Transverse colon (tissue), 3 donors: ENCODE measurements at regions not wholly inside any gene's neighbourhood (a gene's known extent, or its start where the extent isn't known, plus 50 kb on each side); places are given as distances from the start of the nearest gene placed in this dataset.

ENCODE experiments used
- CTCF ChIP-seq, 5 experiments: fragments of 200-600 bp in 3 of 5; fragments of 450-650 bp in 2 of 5; sonication (generic) in 3 of 5; IDR thresholded peaks; 1 replicate in 2 of 5; 2 replicates in 3 of 5; pipeline ENCODE4 v1.5.1; 2016 to 2017; ENCODE audit warnings: antibody characterized with exemption in 5 of 5, inconsistent platforms in 3 of 5, mild to moderate bottlenecking in 2 of 5, moderate library complexity in 1 of 5
- POLR2A ChIP-seq: fragments of 450-650 bp; IDR thresholded peaks from one replicate; pipeline ENCODE4 v1.6.1; 2016; ENCODE audit warnings: antibody characterized with exemption, mild to moderate bottlenecking, moderate library complexity

GRCh38 chr2:106573773-106574172, 86.6 kb downstream of the CD8B2 start:
- TF ChIP-seq CTCF (IDR thresholded peaks at IDR 0.05) (no peak), POLR2A (no peak)
